ENCODE measurements at regions not wholly inside any gene's neighbourhood (a gene's known extent, or its start where the extent isn't known, plus 50 kb on each side); places are given as distances from the start of the nearest gene placed in this dataset.

GRCh38 chr18:67081482-67082211, 434.9 kb downstream of the DSEL start:
- Histone ChIP-seq H3K36me3 (no peaks in the 10 kb centered on the region), H3K4me3 (no peak overlapping the region), H3K27ac (no peak overlapping the region), H3K27me3 (no peaks in the 10 kb centered on the region), H3K9me3 (no peaks in the 10 kb centered on the region), H3K4me1 (no peaks in the 10 kb centered on the region)
- TF ChIP-seq, protein P1, sequence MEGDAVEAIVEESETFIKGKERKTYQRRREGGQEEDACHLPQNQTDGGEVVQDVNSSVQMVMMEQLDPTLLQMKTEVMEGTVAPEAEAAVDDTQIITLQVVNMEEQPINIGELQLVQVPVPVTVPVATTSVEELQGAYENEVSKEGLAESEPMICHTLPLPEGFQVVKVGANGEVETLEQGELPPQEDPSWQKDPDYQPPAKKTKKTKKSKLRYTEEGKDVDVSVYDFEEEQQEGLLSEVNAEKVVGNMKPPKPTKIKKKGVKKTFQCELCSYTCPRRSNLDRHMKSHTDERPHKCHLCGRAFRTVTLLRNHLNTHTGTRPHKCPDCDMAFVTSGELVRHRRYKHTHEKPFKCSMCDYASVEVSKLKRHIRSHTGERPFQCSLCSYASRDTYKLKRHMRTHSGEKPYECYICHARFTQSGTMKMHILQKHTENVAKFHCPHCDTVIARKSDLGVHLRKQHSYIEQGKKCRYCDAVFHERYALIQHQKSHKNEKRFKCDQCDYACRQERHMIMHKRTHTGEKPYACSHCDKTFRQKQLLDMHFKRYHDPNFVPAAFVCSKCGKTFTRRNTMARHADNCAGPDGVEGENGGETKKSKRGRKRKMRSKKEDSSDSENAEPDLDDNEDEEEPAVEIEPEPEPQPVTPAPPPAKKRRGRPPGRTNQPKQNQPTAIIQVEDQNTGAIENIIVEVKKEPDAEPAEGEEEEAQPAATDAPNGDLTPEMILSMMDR (IDR thresholded peaks at IDR 0.05): no peak
- DNase-seq (ENCODE audit: low spot score): no peak

- Histone ChIP-seq H3K27ac (no peak overlapping the region), H3K27me3 (no peaks in the 10 kb centered on the region), H3K4me3 (no peak overlapping the region), H3K36me3 (no peaks in the 10 kb centered on the region), H3K4me1 (no peaks in the 10 kb centered on the region), H3K9me3 (no peaks in the 10 kb centered on the region)
- TF ChIP-seq, protein P1 (IDR thresholded peaks at IDR 0.05): no peak
- no peak for DNase-seq (ENCODE audit: low spot score)
Measured at GRCh38 chr18:67080601-67081000, 435.9 kb downstream of the DSEL start.

GRCh38 chr18:67074309-67074708, 442.2 kb downstream of the DSEL start:
- no peak overlapping the region for H3K27ac ChIP-seq
- no peak overlapping the region for H3K4me3 ChIP-seq
- H3K36me3 ChIP-seq: no peaks in the 10 kb centered on the region
- DNase-seq (ENCODE audit: low spot score): no peak
- no peaks in the 10 kb centered on the region for H3K4me1 ChIP-seq
- no peaks in the 10 kb centered on the region for H3K27me3 ChIP-seq
- H3K9me3 ChIP-seq: no peaks in the 10 kb centered on the region
- TF ChIP-seq, protein P1 (IDR thresholded peaks at IDR 0.05): no peak

GRCh38 chr18:67072791-67073190, 443.7 kb downstream of the DSEL start:
- Histone ChIP-seq H3K27me3 (no peaks in the 10 kb centered on the region), H3K9me3 (no peaks in the 10 kb centered on the region), H3K4me1 (no peaks in the 10 kb centered on the region), H3K36me3 (no peaks in the 10 kb centered on the region), H3K27ac (no peak overlapping the region), H3K4me3 (no peak overlapping the region)
- no peak for DNase-seq (ENCODE audit: low spot score)
- TF ChIP-seq, protein P1 (IDR thresholded peaks at IDR 0.05): no peak

DNA sequence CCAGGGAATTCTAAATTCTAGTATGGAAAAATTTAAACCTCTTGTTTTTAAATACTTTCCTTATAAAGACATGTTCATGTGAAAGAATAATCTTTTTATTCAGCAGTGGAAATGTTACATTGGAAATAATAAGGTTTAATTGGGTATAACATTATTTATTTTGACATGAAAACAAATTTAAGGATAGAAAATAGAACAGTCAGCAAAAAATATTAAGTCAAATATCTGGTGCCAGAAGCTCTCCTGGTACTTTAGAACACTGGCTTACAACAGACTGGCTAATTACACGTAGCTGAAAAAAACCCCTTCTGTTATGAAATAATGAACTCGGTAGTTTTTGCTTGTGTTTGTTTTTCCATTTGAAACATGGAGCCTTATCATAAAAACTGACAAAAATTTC, 447.9 kb downstream of the DSEL start:
- no peak for DNase-seq (ENCODE audit: low spot score)
- H3K27me3 ChIP-seq: no peaks in the 10 kb centered on the region
- H3K4me3 ChIP-seq: no peak overlapping the region
- TF ChIP-seq, protein P1 (IDR thresholded peaks at IDR 0.05): no peak
- no peaks in the 10 kb centered on the region for H3K4me1 ChIP-seq
- H3K36me3 ChIP-seq: no peaks in the 10 kb centered on the region
- peaks cover 0 to 5% of the 10 kb centered on the region in 2 donors for H3K9me3 ChIP-seq
- H3K27ac ChIP-seq: no peak overlapping the region

DNA sequence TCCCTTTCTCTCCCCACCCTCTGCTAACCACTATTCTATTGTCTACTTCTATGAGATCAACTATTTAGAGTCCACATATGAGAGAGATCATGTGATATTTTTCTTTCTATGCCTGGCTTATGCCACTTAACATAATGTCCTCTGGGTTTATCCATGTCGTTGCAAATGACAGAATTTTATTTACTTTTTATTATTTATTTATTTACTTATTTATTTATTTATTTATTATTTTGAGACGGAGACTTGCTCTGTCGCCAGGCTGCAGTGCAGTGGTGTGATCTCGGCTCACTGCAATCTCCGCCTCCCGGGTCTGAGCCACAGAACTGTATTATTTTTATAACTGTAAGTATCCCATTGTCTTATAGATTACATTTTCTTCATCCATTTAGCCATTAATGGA, 443.4 kb upstream of the CDH19 start:
- no peaks in the 10 kb centered on the region for H3K9me3 ChIP-seq
- TF ChIP-seq, protein P1 (IDR thresholded peaks at IDR 0.05): no peak
- H3K4me1 ChIP-seq: no peaks in the 10 kb centered on the region
- H3K4me3 ChIP-seq: no peak overlapping the region
- no peak for DNase-seq (ENCODE audit: low spot score)
- H3K27ac ChIP-seq: no peak overlapping the region
- no peaks in the 10 kb centered on the region for H3K36me3 ChIP-seq
- no peaks in the 10 kb centered on the region for H3K27me3 ChIP-seq

Data from right atrium auricular region (tissue), 2 donors.